H54 (cell line): ENCODE measurements at regions not wholly inside any gene's neighbourhood (a gene's known extent, or its start where the extent isn't known, plus 50 kb on each side); places are given as distances from the start of the nearest gene placed in this dataset.
"Not testable (repeated sequence)": the region's sequence is repeated elsewhere in the genome, so short reads cannot be mapped to it uniquely, and the experiment has no call there.

ENCODE experiments used
- DNase-seq: peaks from one replicate; pipeline ENCODE4 v3.0.0; 2011; ENCODE audit warnings: low spot score, mixed read lengths; ENCODE audit not compliant: insufficient read length
- FAIRE-seq: peaks from 3 replicates; lab custom pipeline; 2011; peaks lifted over from hg19 to GRCh38; lab: Jason Lieb, UNC
- POLR2A ChIP-seq: IDR thresholded peaks from 2 replicates; pipeline ENCODE4 v1.6.1; 2011; ENCODE audit warnings: low read depth, mild to moderate bottlenecking, low read length

GRCh38 chr5:122209601-122210000 is 80.3 kb downstream of the ZNF474 start:
- not testable (repeated sequence) for FAIRE-seq

DNA sequence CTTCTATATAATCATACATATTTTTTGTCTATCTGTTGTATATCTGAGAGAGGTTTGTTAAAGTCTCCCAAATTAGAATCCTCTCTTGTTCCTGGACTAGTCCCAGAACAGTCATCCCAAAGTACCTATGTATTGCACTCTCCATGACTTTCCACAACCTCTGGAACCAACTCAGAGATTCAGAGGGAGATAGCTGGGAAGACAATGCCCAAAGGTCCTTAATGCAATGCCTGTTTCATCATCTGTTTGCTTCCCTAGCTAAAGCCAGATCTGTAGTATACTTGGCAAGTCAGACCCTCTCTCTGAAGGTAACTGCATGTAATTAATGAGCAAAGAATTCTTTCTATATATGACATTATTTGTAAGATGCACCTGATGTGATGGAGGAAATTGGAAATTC is 89.4 kb downstream of the ZNF474 start:
- FAIRE-seq (no peak), DNase-seq (no peak)
- TF ChIP-seq POLR2A = no peak

More at GRCh38 chr5:122209601-122210000, 80.3 kb downstream of the ZNF474 start:
- not testable (repeated sequence) for DNase-seq

DNA sequence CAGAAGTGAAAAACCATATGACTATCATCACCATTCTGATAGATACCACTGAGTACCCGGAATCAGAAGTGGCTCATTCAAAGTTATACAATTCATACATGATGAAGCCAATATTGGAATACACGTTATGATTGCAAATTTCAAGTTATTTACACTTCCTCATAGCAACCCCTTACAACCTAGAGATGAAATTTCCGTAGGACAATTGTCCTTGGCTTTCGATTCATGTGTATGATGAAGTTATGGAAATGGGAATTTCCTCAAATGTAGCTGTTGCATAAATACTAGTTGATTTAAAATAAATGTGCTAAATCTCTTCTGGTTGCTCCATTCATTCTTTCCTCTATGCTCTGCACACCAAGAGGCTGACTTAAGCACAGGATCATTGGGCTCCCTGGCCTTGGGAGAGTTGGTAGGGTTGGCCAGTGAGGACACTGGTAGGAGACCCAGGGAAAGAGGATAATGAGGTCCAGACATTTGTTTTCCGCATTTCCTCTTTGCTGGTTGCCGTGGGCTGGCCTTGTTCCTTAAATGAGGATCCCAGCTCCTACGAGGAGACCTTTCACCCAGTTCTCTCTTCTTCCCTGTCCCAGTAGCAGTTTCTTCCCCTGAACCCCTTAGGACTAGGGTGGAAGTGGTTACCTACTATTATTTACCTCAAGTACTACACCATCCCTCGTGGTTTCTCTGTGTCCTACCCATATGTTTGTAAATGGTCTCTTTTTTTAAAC is 90.3 kb downstream of the ZNF474 start:
- no peak for FAIRE-seq
- no peak for DNase-seq
- no peak for TF ChIP-seq POLR2A

GRCh38 chr5:122220511-122220910 is 91.2 kb downstream of the ZNF474 start:
- DNase-seq = no peak
- TF ChIP-seq POLR2A = no peak
- no peak for FAIRE-seq

DNA sequence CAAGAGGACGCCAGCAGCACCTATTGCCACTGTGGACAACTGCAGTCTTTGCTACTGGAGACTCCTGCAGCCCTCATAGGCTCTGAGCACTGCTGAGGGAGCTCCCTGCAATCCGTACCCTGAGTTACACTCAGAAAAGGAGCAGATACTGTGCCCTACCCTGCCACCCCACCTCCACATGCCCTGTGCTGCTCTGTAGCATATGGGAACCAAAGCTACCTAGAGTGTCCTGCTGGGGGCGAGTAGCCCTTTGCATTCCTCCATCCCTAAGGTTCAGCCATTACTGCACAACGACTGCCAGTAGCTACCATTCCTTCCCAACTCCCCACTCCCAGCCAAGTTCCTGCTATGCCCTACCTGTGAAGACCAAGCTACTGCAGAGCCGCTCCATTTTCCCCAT is 90.2 kb upstream of the SNCAIP start:
- DNase-seq = no peak
- no peak for FAIRE-seq
- TF ChIP-seq POLR2A = no peak

DNA sequence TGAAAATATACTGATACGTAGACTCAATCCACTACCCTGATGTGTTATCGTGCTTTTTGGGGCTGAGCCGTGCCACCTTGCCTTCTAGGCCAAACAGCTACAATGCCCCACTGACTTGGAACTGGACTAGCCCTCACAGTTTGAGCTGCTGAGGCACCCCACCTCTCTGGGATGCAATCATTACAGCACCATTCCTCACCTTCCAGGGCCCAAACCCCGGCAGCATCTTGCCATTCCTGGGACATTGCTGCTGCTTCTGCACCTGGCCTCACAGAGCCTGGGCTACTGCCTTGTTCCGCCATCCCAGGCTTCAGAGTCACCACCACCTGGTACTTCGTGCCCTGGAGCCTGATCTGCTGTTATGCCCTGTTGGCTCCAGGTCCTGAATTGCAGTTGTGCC is 89.5 kb upstream of the SNCAIP start:
- TF ChIP-seq POLR2A = no peak
- DNase-seq = no peak
- FAIRE-seq = no peak

DNA sequence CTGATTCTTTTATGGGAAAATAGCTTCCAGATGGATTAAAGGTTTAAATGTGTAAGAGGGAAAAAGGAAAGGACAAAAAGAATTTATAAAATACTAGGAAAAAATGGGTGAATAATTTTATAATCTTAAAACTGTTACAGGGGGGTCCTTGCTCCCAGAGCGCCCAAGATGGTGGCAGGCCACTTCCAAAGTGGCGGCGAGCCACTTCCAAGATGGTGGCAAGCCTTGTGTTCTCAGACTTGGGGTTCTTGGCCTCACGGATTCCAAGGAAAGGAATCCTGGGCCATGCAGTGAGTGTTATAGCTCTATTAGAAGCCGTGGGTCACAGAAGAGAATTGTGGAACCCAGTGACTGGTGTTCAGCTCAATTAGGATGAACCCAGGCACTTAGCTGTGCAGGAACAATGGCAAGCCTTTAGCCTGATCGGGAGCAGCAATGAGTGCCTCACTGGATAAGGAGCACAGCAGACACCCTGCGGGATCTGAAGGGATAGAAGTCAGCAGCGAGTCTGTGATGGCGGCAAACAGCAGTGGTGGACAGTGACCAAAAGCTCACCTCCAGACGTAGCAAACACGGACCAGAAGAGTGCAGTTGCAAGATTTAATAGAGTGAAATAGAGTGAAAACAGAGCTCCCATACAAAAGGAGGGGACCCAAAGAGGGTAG is 83.2 kb upstream of the SNCAIP start:
- FAIRE-seq (no peak), DNase-seq (no peak)
- TF ChIP-seq POLR2A = no peak

GRCh38 chr5:122229551-122229950 is 82.5 kb upstream of the SNCAIP start:
- DNase-seq (no peak), FAIRE-seq (no peak)
- TF ChIP-seq POLR2A = no peak

GRCh38 chr5:122236270-122237040 is 75.6 kb upstream of the SNCAIP start:
- no peak for DNase-seq
- FAIRE-seq = peak; percentile 89
- TF ChIP-seq POLR2A = no peak

DNA sequence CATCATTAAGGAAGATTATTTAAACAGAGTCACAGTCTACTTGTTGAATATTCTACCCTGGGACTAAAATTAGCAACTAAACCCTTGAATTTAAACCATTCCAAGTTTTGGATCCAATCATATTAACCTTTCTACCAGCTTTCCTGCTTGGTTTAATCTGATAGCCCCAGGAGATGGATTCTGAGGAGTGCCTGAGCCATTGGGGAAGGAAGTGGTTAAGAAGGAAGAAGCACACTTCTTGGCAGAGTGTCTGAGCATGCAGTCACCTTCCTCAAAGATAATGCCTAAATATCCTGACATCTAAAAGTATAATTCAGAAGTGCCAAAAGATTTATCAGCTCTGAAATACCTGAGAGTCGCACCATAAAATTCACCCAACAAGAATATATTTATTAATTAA is 74.1 kb upstream of the SNCAIP start:
- TF ChIP-seq POLR2A = no peak
- FAIRE-seq (no peak), DNase-seq (no peak)

GRCh38 chr5:122252319-122252718 is 59.7 kb upstream of the SNCAIP start:
- no peak for FAIRE-seq
- DNase-seq = no peak
- no peak for TF ChIP-seq POLR2A

GRCh38 chr5:122253794-122254193 is 58.2 kb upstream of the SNCAIP start:
- no peak for DNase-seq
- TF ChIP-seq POLR2A = no peak
- FAIRE-seq = no peak

DNA sequence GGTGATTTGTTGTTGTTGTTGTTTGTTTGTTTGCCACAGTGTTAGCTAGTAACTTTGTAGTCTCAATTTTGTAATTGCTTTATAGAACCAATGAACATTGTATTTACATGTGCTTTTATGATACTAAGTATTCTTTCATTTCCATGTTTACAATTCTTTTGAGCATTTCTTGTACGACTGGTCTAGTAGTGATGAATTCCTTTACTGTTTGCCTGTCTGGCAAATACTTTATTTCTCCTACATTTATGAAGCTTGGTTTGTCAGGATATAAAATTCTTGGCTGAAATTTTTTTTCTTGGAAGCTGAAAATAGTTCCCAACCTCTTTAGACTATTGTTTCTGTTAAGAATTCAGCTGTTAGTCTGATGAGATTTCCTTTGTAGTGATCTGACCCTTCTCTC is 55.6 kb upstream of the SNCAIP start:
- no peak for DNase-seq
- FAIRE-seq = no peak
- no peak for TF ChIP-seq POLR2A

GRCh38 chr5:122257000-122257399 is 55.0 kb upstream of the SNCAIP start:
- TF ChIP-seq POLR2A = no peak
- no peak for FAIRE-seq
- DNase-seq = no peak
